GM23338 (cell line): ENCODE measurements at regions not wholly inside any gene's neighbourhood (a gene's known extent, or its start where the extent isn't known, plus 50 kb on each side); places are given as distances from the start of the nearest gene placed in this dataset.

Source experiments
- ATAC-seq: fragments of 200-7000 bp; cut with Tn5 transposase; 3 replicates; pipeline ENCODE4 v1.9.1; 2020
- DNase-seq: peaks from one replicate; pipeline ENCODE4 v3.0.0-alpha.2; 2015; ENCODE audit warnings: low spot score
- H2AFZ ChIP-seq: fragments of 200-600 bp; sonication (generic); 2 replicates; pipeline ENCODE4 v1.8.0; 2016; ENCODE audit warnings: antibody characterized with exemption, mild to moderate bottlenecking, moderate library complexity
- H3F3A ChIP-seq: fragments of 200-600 bp; sonication (generic); replicated peaks from 2 replicates; pipeline ENCODE4 v1.8.0; 2017; ENCODE audit warnings: antibody characterized with exemption, mixed run types, low read depth
- H3K27ac ChIP-seq: fragments of 200-600 bp; sonication (generic); 2 replicates; pipeline ENCODE4 v1.6.1; 2016; ENCODE audit warnings: low read depth
- H3K27me3 ChIP-seq: fragments of 200-600 bp; sonication (generic); 2 replicates; pipeline ENCODE4 v1.8.0; 2016; ENCODE audit warnings: mild to moderate bottlenecking, mixed run types, moderate library complexity; ENCODE audit not compliant: insufficient read depth
- H3K36me3 ChIP-seq: fragments of 200-600 bp; sonication (generic); 2 replicates; pipeline ENCODE4 v1.8.0; 2016; ENCODE audit warnings: mild to moderate bottlenecking; ENCODE audit not compliant: insufficient read depth
- H3K4me1 ChIP-seq: fragments of 200-600 bp; sonication (generic); 2 replicates; pipeline ENCODE4 v1.8.0; 2016; ENCODE audit warnings: mild to moderate bottlenecking, moderate library complexity; ENCODE audit not compliant: insufficient read depth
- H3K4me2 ChIP-seq: fragments of 200-600 bp; sonication (generic); 2 replicates; pipeline ENCODE4 v1.7.1; 2017; ENCODE audit warnings: mixed run types
- H3K4me3 ChIP-seq: fragments of 200-600 bp; sonication (generic); 2 replicates; pipeline ENCODE4 v1.6.1; 2016; ENCODE audit warnings: mixed run types
- H3K79me2 ChIP-seq: fragments of 200-600 bp; sonication (generic); replicated peaks from 2 replicates; pipeline ENCODE4 v1.8.0; 2017; ENCODE audit warnings: mild to moderate bottlenecking; ENCODE audit not compliant: insufficient read depth
- H3K9me2 ChIP-seq: fragments of 200-600 bp; sonication (generic); 2 replicates; pipeline ENCODE4 v1.8.0; 2017; ENCODE audit not compliant: insufficient read depth
- H4K20me1 ChIP-seq: fragments of 200-600 bp; sonication (generic); replicated peaks from 2 replicates; pipeline ENCODE4 v1.8.0; 2017; ENCODE audit warnings: mild to moderate bottlenecking; ENCODE audit not compliant: insufficient read depth
- H3K27ac Mint-ChIP-seq: 2 replicates; pipeline ENCODE4 v1.8.0; 2020; ENCODE audit warnings: inconsistent platforms, mild to moderate bottlenecking, moderate library complexity, mixed read lengths
- H3K27me3 Mint-ChIP-seq: 3 replicates; pipeline ENCODE4 v1.8.0; 2022; ENCODE audit warnings: low read depth, mild to moderate bottlenecking, moderate library complexity, mixed read lengths, inconsistent platforms; ENCODE audit not compliant: insufficient read depth, poor library complexity
- H3K36me3 Mint-ChIP-seq: 3 replicates; pipeline ENCODE4 v1.8.0; 2021; ENCODE audit warnings: low read depth, mild to moderate bottlenecking, inconsistent platforms, moderate library complexity, mixed read lengths
- H3K4me1 Mint-ChIP-seq: 3 replicates; pipeline ENCODE4 v1.8.0; 2020; ENCODE audit warnings: mild to moderate bottlenecking, inconsistent platforms, mixed read lengths
- H3K4me3 Mint-ChIP-seq: 3 replicates; pipeline ENCODE4 v1.8.0; 2021; ENCODE audit warnings: moderate library complexity, mild to moderate bottlenecking, inconsistent platforms, mixed read lengths
- H3K9me3 Mint-ChIP-seq: 3 replicates; pipeline ENCODE4 v1.8.0; 2020; ENCODE audit warnings: moderate library complexity, mild to moderate bottlenecking, inconsistent platforms, mixed read lengths
- CREB1 ChIP-seq: fragments of 250-450 bp; sonication (Bioruptor Pico); IDR thresholded peaks from 2 replicates; pipeline ENCODE4 v1.5.0; 2020; ENCODE audit warnings: low read depth, mild to moderate bottlenecking, moderate library complexity
- CTCF ChIP-seq, 2 experiments: fragments of 200-600 bp in 1 of 2; sonication (generic) in 1 of 2; conservative IDR thresholded peaks; 2 replicates each; pipeline versions ENCODE4 v1.5.1 to v1.6.1; 2016 to 2017; ENCODE audit warnings: antibody characterized with exemption in 2 of 2, low read depth in 2 of 2, mild to moderate bottlenecking in 2 of 2, moderate library complexity in 1 of 2
- EZH2 ChIP-seq: fragments of 200-600 bp; sonication (generic); IDR thresholded peaks from one replicate; pipeline ENCODE4 v1.8.0; 2017; ENCODE audit warnings: antibody characterized with exemption, mild to moderate bottlenecking, low read depth; ENCODE audit not compliant: unreplicated experiment
- EZH2phosphoT487 ChIP-seq: fragments of 200-600 bp; sonication (generic); IDR thresholded peaks from one replicate; pipeline ENCODE4 v1.8.1; 2018; ENCODE audit warnings: antibody characterized with exemption; ENCODE audit not compliant: unreplicated experiment
- JUNB ChIP-seq: IDR thresholded peaks from one replicate; pipeline ENCODE4 v1.6.1; 2016; ENCODE audit warnings: antibody characterized with exemption; ENCODE audit not compliant: unreplicated experiment
- NANOG ChIP-seq: IDR thresholded peaks from 2 replicates; pipeline ENCODE4 v1.6.1; 2016; ENCODE audit warnings: antibody characterized with exemption, borderline replicate concordance
- POLR2AphosphoS5 ChIP-seq: IDR thresholded peaks from 2 replicates; pipeline ENCODE4 v1.6.1; 2016; ENCODE audit warnings: antibody characterized with exemption, low read depth
- REST ChIP-seq: IDR thresholded peaks from one replicate; pipeline ENCODE4 v1.6.1; 2018; ENCODE audit warnings: antibody characterized with exemption; ENCODE audit not compliant: unreplicated experiment
- STAT1 ChIP-seq: IDR thresholded peaks from one replicate; pipeline ENCODE4 v1.6.1; 2016; ENCODE audit warnings: antibody characterized with exemption; ENCODE audit not compliant: unreplicated experiment
- ZNF114 ChIP-seq: fragments of 250-450 bp; sonication (Bioruptor Pico); IDR thresholded peaks from 2 replicates; pipeline ENCODE4 v1.5.0; 2020; ENCODE audit warnings: mild to moderate bottlenecking, moderate library complexity
- ZNF331 ChIP-seq: fragments of 250-450 bp; sonication (Bioruptor Pico); IDR thresholded peaks from 2 replicates; pipeline ENCODE4 v1.5.0; 2020; ENCODE audit warnings: low read depth, mild to moderate bottlenecking, moderate library complexity
- ZNF462 ChIP-seq: fragments of 250-450 bp; sonication (Bioruptor Pico); IDR thresholded peaks from 2 replicates; pipeline ENCODE4 v1.5.0; 2020; ENCODE audit warnings: mild to moderate bottlenecking, moderate library complexity

- Mint-ChIP-seq H3K9me3 (no peaks in the 10 kb centered on the region), H3K27ac (no peak overlapping the region), H3K4me3 (no peak overlapping the region), H3K36me3 (no peaks in the 10 kb centered on the region), H3K27me3 (no peaks in the 10 kb centered on the region), H3K4me1 (no peaks in the 10 kb centered on the region)
- Histone ChIP-seq H3K9me2 (peaks cover 23% of the 10 kb centered on the region; the same call in 1 of the 2 replicates), H3K36me3 (no peaks in the 10 kb centered on the region), H3K4me3 (no peak overlapping the region), H3K4me2 (no peak overlapping the region), H3K79me2 (no peaks in the 10 kb centered on the region), H3F3A (no peaks in the 10 kb centered on the region), H2AFZ (no peak overlapping the region), H3K4me1 (no peaks in the 10 kb centered on the region), H3K27ac (no peak overlapping the region), H3K27me3 (no peaks in the 10 kb centered on the region), H4K20me1 (no peaks in the 10 kb centered on the region)
- DNase-seq (no peak), ATAC-seq (no peak)
- TF ChIP-seq REST (no peak), EZH2 (no peak)
Observed at GRCh38 chr10:61545170-61545569, 92.0 kb upstream of the TMEM26 start.

GRCh38 chr10:61543831-61544230 lies 90.7 kb upstream of the TMEM26 start:
- Histone ChIP-seq H3K9me2 (peaks cover 23% of the 10 kb centered on the region; the same call in 1 of the 2 replicates), H3F3A (no peaks in the 10 kb centered on the region), H3K4me2 (no peak overlapping the region), H3K36me3 (no peaks in the 10 kb centered on the region), H3K4me3 (no peak overlapping the region), H3K4me1 (no peaks in the 10 kb centered on the region), H3K27me3 (no peaks in the 10 kb centered on the region), H2AFZ (no peak overlapping the region), H3K27ac (no peak overlapping the region), H3K79me2 (no peaks in the 10 kb centered on the region), H4K20me1 (no peaks in the 10 kb centered on the region)
- Mint-ChIP-seq H3K9me3 (no peaks in the 10 kb centered on the region), H3K4me1 (peaks cover 3% of the 10 kb centered on the region; the same call in 2 of the 3 replicates), H3K36me3 (no peaks in the 10 kb centered on the region), H3K27me3 (no peaks in the 10 kb centered on the region), H3K27ac (no peak overlapping the region), H3K4me3 (no peak overlapping the region)
- DNase-seq (no peak), ATAC-seq (no peak)
- no peak for TF ChIP-seq NANOG
- no peak for TF ChIP-seq CREB1
- TF ChIP-seq JUNB, result no peak
- no peak for TF ChIP-seq POLR2AphosphoS5
- TF ChIP-seq ZNF462, result no peak
- no peak for TF ChIP-seq ZNF331 (CRISPR knock-in tag)
- no peak for TF ChIP-seq STAT1
- TF ChIP-seq CTCF (conservative IDR thresholded peaks at IDR 0.05; ENCODE audit: low read depth in 2 of 2), result no peak
- TF ChIP-seq EZH2phosphoT487, result no peak
- no peak for TF ChIP-seq ZNF114
